Suprapubic skin (tissue), 4 donors: ENCODE measurements at regions not wholly inside any gene's neighbourhood (a gene's known extent, or its start where the extent isn't known, plus 50 kb on each side); places are given as distances from the start of the nearest gene placed in this dataset.

Source experiments
- DNase-seq, 2 donors: peaks; one replicate each; pipeline ENCODE4 v3.0.0-alpha.2; 2019; ENCODE audit warnings: low spot score in 2 of 2
- H3K27ac ChIP-seq: fragments of 200-600 bp; sonication (generic); one replicate; pipeline ENCODE4 v1.5.1; 2019
- H3K27me3 ChIP-seq: fragments of 200-600 bp; sonication (generic); one replicate; pipeline ENCODE4 v1.5.1; 2019
- H3K36me3 ChIP-seq: fragments of 200-600 bp; sonication (generic); one replicate; pipeline ENCODE4 v1.5.1; 2019
- H3K4me1 ChIP-seq: fragments of 200-600 bp; sonication (generic); one replicate; pipeline ENCODE4 v1.5.1; 2019
- H3K4me3 ChIP-seq: fragments of 200-600 bp; sonication (generic); one replicate; pipeline ENCODE4 v1.5.1; 2019; ENCODE audit warnings: mild to moderate bottlenecking
- H3K9me3 ChIP-seq: fragments of 200-600 bp; sonication (generic); one replicate; pipeline ENCODE4 v1.5.1; 2019
- EP300 ChIP-seq: sonication (generic); formaldehyde crosslinking; IDR thresholded peaks from one replicate; pipeline ENCODE4 v1.6.1; 2017; ENCODE audit warnings: antibody characterized with exemption
- POLR2A ChIP-seq, 2 donors: fragments of 450-650 bp; IDR thresholded peaks; one replicate each; pipeline ENCODE4 v1.6.1; 2017; ENCODE audit warnings: antibody characterized with exemption in 2 of 2, mild to moderate bottlenecking in 2 of 2, moderate library complexity in 2 of 2
- POLR2AphosphoS5 ChIP-seq, 3 donors: sonication (generic); formaldehyde crosslinking; IDR thresholded peaks; one replicate each; pipeline ENCODE4 v1.6.1; 2017; ENCODE audit warnings: antibody characterized with exemption in 3 of 3
- WGBS: methylation state at CpG from one replicate; pipeline ENCODE4 v1.1.5; 2018; 5-methylcytosine and 5-hydroxymethylcytosine counted together
- TF ChIP-seq, protein P1 (sequence below), 2 donors: fragments of 200-600 bp in 1 of 2; fragments of 450-650 bp in 1 of 2; sonication (generic) in 1 of 2; IDR thresholded peaks; one replicate each; pipeline ENCODE4 v1.5.1; 2016 to 2019; ENCODE audit warnings: antibody characterized with exemption in 2 of 2, mild to moderate bottlenecking in 1 of 2, moderate library complexity in 1 of 2

- Histone ChIP-seq H3K9me3 (no peaks in the 10 kb centered on the region), H3K4me3 (no peak overlapping the region), H3K27me3 (no peaks in the 10 kb centered on the region), H3K27ac (no peak overlapping the region), H3K4me1 (no peaks in the 10 kb centered on the region), H3K36me3 (no peaks in the 10 kb centered on the region)
- TF ChIP-seq EP300: no peak
- TF ChIP-seq, protein P1, sequence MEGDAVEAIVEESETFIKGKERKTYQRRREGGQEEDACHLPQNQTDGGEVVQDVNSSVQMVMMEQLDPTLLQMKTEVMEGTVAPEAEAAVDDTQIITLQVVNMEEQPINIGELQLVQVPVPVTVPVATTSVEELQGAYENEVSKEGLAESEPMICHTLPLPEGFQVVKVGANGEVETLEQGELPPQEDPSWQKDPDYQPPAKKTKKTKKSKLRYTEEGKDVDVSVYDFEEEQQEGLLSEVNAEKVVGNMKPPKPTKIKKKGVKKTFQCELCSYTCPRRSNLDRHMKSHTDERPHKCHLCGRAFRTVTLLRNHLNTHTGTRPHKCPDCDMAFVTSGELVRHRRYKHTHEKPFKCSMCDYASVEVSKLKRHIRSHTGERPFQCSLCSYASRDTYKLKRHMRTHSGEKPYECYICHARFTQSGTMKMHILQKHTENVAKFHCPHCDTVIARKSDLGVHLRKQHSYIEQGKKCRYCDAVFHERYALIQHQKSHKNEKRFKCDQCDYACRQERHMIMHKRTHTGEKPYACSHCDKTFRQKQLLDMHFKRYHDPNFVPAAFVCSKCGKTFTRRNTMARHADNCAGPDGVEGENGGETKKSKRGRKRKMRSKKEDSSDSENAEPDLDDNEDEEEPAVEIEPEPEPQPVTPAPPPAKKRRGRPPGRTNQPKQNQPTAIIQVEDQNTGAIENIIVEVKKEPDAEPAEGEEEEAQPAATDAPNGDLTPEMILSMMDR (IDR thresholded peaks at IDR 0.05): peak; percentile 58 to 65
- 0% methylated on average over 2 of the region's 2 CpGs for WGBS
- DNase-seq: no peak
These were observed 176.9 kb upstream of the MC4R start for GRCh38 chr18:60549338-60549960.

- Histone ChIP-seq H3K4me1 (no peaks in the 10 kb centered on the region), H3K9me3 (no peaks in the 10 kb centered on the region), H3K4me3 (no peak overlapping the region), H3K27me3 (no peaks in the 10 kb centered on the region), H3K27ac (no peak overlapping the region), H3K36me3 (no peaks in the 10 kb centered on the region)
- no peak for DNase-seq
- no peak for TF ChIP-seq POLR2AphosphoS5 (IDR thresholded peaks at IDR 0.05)
- no peak for TF ChIP-seq EP300
- TF ChIP-seq POLR2A (IDR thresholded peaks at IDR 0.05): no peak
- TF ChIP-seq, protein P1 (IDR thresholded peaks at IDR 0.05): no peak
- 83% methylated on average over 1 of the region's 8 CpGs for WGBS
These were observed 180.4 kb upstream of the MC4R start for GRCh38 chr18:60552948-60553347.

DNA sequence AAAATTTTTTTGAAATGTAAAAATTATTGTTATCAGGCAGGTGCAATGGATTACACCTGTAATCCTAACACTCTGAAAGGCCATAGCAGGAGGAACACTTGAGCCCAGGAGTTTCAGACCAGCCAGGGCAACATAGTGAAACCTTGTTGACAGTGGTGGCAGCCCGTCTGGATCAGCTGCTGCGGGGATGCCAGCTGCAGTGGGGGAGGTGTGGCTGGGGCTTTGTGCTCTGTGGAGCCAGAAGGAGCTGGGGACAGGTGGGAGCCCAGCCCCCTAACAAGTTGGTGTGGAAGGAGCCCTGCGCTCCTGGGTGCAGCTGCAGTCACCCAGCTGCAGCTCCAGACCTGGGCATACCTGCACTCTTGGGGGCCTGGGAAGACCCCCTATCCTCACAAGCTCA is 182.4 kb upstream of the MC4R start:
- no peaks in the 10 kb centered on the region for H3K36me3 ChIP-seq
- no peaks in the 10 kb centered on the region for H3K27me3 ChIP-seq
- no peaks in the 10 kb centered on the region for H3K9me3 ChIP-seq
- H3K4me3 ChIP-seq: no peak overlapping the region
- no peak overlapping the region for H3K27ac ChIP-seq
- 56% methylated on average over 3 of the region's 3 CpGs for WGBS
- DNase-seq: no peak
- TF ChIP-seq POLR2A (IDR thresholded peaks at IDR 0.05): no peak
- TF ChIP-seq, protein P1 (IDR thresholded peaks at IDR 0.05): no peak
- no peak for TF ChIP-seq EP300
- no peak for TF ChIP-seq POLR2AphosphoS5 (IDR thresholded peaks at IDR 0.05)
- no peaks in the 10 kb centered on the region for H3K4me1 ChIP-seq

- Histone ChIP-seq H3K4me3 (no peak overlapping the region), H3K4me1 (no peaks in the 10 kb centered on the region), H3K9me3 (no peaks in the 10 kb centered on the region), H3K27ac (no peak overlapping the region), H3K27me3 (no peaks in the 10 kb centered on the region), H3K36me3 (no peaks in the 10 kb centered on the region)
- DNase-seq: no peak
- TF ChIP-seq, protein P1 (IDR thresholded peaks at IDR 0.05): no peak
- TF ChIP-seq POLR2AphosphoS5 (IDR thresholded peaks at IDR 0.05) (no peak), POLR2A (IDR thresholded peaks at IDR 0.05) (no peak), EP300 (no peak)
- 66% methylated on average over 5 of the region's 5 CpGs for WGBS
These were observed 183.1 kb upstream of the MC4R start for GRCh38 chr18:60555625-60556024.

GRCh38 chr18:60556326-60556725 is 183.8 kb upstream of the MC4R start:
- no peak overlapping the region for H3K27ac ChIP-seq
- H3K4me1 ChIP-seq: no peaks in the 10 kb centered on the region
- 78% methylated on average over 1 of the region's 1 CpG for WGBS
- DNase-seq: no peak
- no peaks in the 10 kb centered on the region for H3K36me3 ChIP-seq
- no peaks in the 10 kb centered on the region for H3K9me3 ChIP-seq
- no peaks in the 10 kb centered on the region for H3K27me3 ChIP-seq
- no peak for TF ChIP-seq POLR2A (IDR thresholded peaks at IDR 0.05)
- no peak for TF ChIP-seq POLR2AphosphoS5 (IDR thresholded peaks at IDR 0.05)
- TF ChIP-seq EP300: no peak
- TF ChIP-seq, protein P1 (IDR thresholded peaks at IDR 0.05): no peak
- H3K4me3 ChIP-seq: no peak overlapping the region
